Endodermal cell (in vitro differentiated cells): ENCODE measurements at regions not wholly inside any gene's neighbourhood (a gene's known extent, or its start where the extent isn't known, plus 50 kb on each side); places are given as distances from the start of the nearest gene placed in this dataset.

Experiments
- DNase-seq: peaks from one replicate; pipeline ENCODE4 v3.0.0-alpha.2; 2017
- H3K27ac ChIP-seq: 2 replicates; pipeline ENCODE4 v1.5.1; 2013; ENCODE audit warnings: mild to moderate bottlenecking, low read depth, low read length, moderate library complexity
- H3K27me3 ChIP-seq: 2 replicates; pipeline ENCODE4 v1.6.1; 2013; ENCODE audit warnings: mild to moderate bottlenecking, low read length, moderate library complexity; ENCODE audit not compliant: insufficient read depth, control insufficient read depth, poor library complexity, severe bottlenecking
- H3K36me3 ChIP-seq: 2 replicates; pipeline ENCODE4 v1.7.0; 2013; ENCODE audit warnings: mild to moderate bottlenecking, low read length, moderate library complexity; ENCODE audit not compliant: control insufficient read depth, insufficient read depth
- H3K4me1 ChIP-seq: one replicate; pipeline ENCODE4 v1.7.0; 2013; ENCODE audit warnings: low read length; ENCODE audit not compliant: control insufficient read depth, insufficient read depth
- H3K4me3 ChIP-seq: 2 replicates; pipeline ENCODE4 v1.5.1; 2013; ENCODE audit warnings: mild to moderate bottlenecking, low read length, moderate library complexity
- H3K9ac ChIP-seq: 2 replicates; pipeline ENCODE4 v1.6.1; 2013; ENCODE audit warnings: mild to moderate bottlenecking, low read length, moderate library complexity; ENCODE audit not compliant: poor library complexity, severe bottlenecking; ENCODE audit errors: extremely low read depth
- H3K9me3 ChIP-seq: 2 replicates; pipeline ENCODE4 v1.6.1; 2013; ENCODE audit warnings: mild to moderate bottlenecking, low read length, moderate library complexity; ENCODE audit not compliant: control insufficient read depth
- H3K27ac Mint-ChIP-seq: 2 replicates; pipeline ENCODE4 v1.8.0; 2020; ENCODE audit warnings: mixed read lengths
- H3K27me3 Mint-ChIP-seq: 2 replicates; pipeline ENCODE4 v1.8.0; 2021; ENCODE audit warnings: mild to moderate bottlenecking, mixed read lengths; ENCODE audit not compliant: insufficient read depth
- H3K36me3 Mint-ChIP-seq: 2 replicates; pipeline ENCODE4 v1.8.0; 2020; ENCODE audit warnings: low read depth, mixed read lengths
- H3K4me1 Mint-ChIP-seq: 2 replicates; pipeline ENCODE4 v1.8.0; 2020; ENCODE audit warnings: mixed read lengths
- H3K4me3 Mint-ChIP-seq: 2 replicates; pipeline ENCODE4 v1.8.0; 2020; ENCODE audit warnings: mild to moderate bottlenecking, moderate library complexity, mixed read lengths
- H3K9me3 Mint-ChIP-seq: 2 replicates; pipeline ENCODE4 v1.8.0; 2020; ENCODE audit warnings: mild to moderate bottlenecking, mixed read lengths
- CTCF ChIP-seq: fragments of 200-600 bp; sonication (generic); conservative IDR thresholded peaks from 2 replicates; pipeline ENCODE4 v1.5.0; 2021; ENCODE audit warnings: antibody characterized with exemption, mild to moderate bottlenecking
- WGBS, 2 experiments: methylation state at CpG; one replicate each; pipeline versions ENCODE4 v1.1.5 to v1.1.7; 2013; ENCODE audit warnings: missing lambda C conversion rate in 2 of 2, mixed read lengths in 1 of 2; ENCODE audit not compliant: insufficient coverage in 1 of 2, insufficient read length in 1 of 2; 5-methylcytosine and 5-hydroxymethylcytosine counted together

GRCh38 chr5:10009802-10010201, 239.9 kb downstream of the ATPSCKMT start:
- Histone ChIP-seq H3K9ac (no peak overlapping the region), H3K27ac (no peak overlapping the region), H3K4me3 (no peak overlapping the region), H3K36me3 (no peaks in the 10 kb centered on the region), H3K4me1 (no peaks in the 10 kb centered on the region), H3K27me3 (no peaks in the 10 kb centered on the region), H3K9me3 (no peaks in the 10 kb centered on the region)
- H3K9me3 Mint-ChIP-seq = peaks cover 26% of the 10 kb centered on the region
- no peaks in the 10 kb centered on the region for H3K36me3 Mint-ChIP-seq
- no CpG with 5 or more reads among the region's 1 CpG for WGBS, 2 experiments
- no peak overlapping the region for H3K4me3 Mint-ChIP-seq
- TF ChIP-seq CTCF = no peak
- DNase-seq = no peak
- no peak overlapping the region for H3K27ac Mint-ChIP-seq
- H3K4me1 Mint-ChIP-seq = no peaks in the 10 kb centered on the region
- peaks cover 4% of the 10 kb centered on the region for H3K27me3 Mint-ChIP-seq

DNA sequence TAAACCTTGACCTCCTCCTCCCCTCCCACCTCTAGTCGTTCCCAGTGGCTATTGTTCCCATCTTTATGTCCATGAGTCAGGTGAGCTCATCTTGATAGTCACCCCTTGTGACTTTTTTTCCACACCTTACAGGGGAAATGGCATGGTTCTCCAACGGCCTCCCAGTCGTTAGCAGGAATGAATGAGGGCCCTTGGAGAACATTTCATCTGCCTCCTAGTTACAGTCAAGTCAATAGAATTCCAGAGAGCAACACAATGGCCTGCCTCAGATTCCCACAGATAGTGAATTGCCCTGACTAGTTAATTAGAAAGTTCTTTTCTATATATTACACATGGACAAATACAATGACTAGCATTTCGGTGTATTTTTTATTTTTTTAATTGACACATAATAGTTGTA, 262.6 kb downstream of the ATPSCKMT start:
- Mint-ChIP-seq H3K4me1 (peaks cover 10% of the 10 kb centered on the region), H3K36me3 (peaks cover 10% of the 10 kb centered on the region), H3K4me3 (no peak overlapping the region), H3K9me3 (peaks cover 39% of the 10 kb centered on the region), H3K27ac (no peak overlapping the region), H3K27me3 (no peaks in the 10 kb centered on the region)
- no peak overlapping the region for H3K27ac ChIP-seq
- no peak for TF ChIP-seq CTCF
- H3K27me3 ChIP-seq = no peaks in the 10 kb centered on the region
- DNase-seq = no peak
- H3K4me1 ChIP-seq = peaks cover 4% of the 10 kb centered on the region
- WGBS, 2 experiments = 20 to 58% methylated on average over 1 to 3 of the region's 4 CpGs
- no peaks in the 10 kb centered on the region for H3K36me3 ChIP-seq
- peaks cover 29% of the 10 kb centered on the region for H3K9me3 ChIP-seq
- H3K9ac ChIP-seq = no peak overlapping the region
- no peak overlapping the region for H3K4me3 ChIP-seq

GRCh38 chr5:9977070-9977469, 272.6 kb downstream of the ATPSCKMT start:
- no peaks in the 10 kb centered on the region for H3K27me3 Mint-ChIP-seq
- H3K4me1 Mint-ChIP-seq = peaks cover 4% of the 10 kb centered on the region
- Histone ChIP-seq H3K4me3 (no peak overlapping the region), H3K36me3 (no peaks in the 10 kb centered on the region), H3K9me3 (no peaks in the 10 kb centered on the region), H3K27me3 (no peaks in the 10 kb centered on the region), H3K27ac (no peak overlapping the region), H3K4me1 (peaks cover 10% of the 10 kb centered on the region), H3K9ac (no peak overlapping the region)
- WGBS, 2 experiments = 80 to 88% methylated on average over 1 to 2 of the region's 2 CpGs
- H3K36me3 Mint-ChIP-seq = no peaks in the 10 kb centered on the region
- H3K27ac Mint-ChIP-seq = no peak overlapping the region
- H3K4me3 Mint-ChIP-seq = no peak overlapping the region
- no peak for TF ChIP-seq CTCF
- no peak for DNase-seq
- H3K9me3 Mint-ChIP-seq = no peaks in the 10 kb centered on the region
